Uterus (tissue), 3 donors: ENCODE measurements at regions not wholly inside any gene's neighbourhood (a gene's known extent, or its start where the extent isn't known, plus 50 kb on each side); places are given as distances from the start of the nearest gene placed in this dataset.

Experiments used
- DNase-seq, 2 donors: peaks; one replicate each; pipeline ENCODE4 v3.0.0-alpha.2; 2019 to 2020
- H3K27ac ChIP-seq, 2 donors: fragments of 200-600 bp; sonication (generic); 1 replicate in 1 of 2; 2 replicates in 1 of 2; pipeline ENCODE4 v1.5.1; 2016 to 2018
- H3K27me3 ChIP-seq, 2 donors: fragments of 200-600 bp; sonication (generic); one replicate each; pipeline ENCODE4 v1.5.1; 2018 to 2019; ENCODE audit warnings: control low read depth in 1 of 2
- H3K36me3 ChIP-seq, 2 donors: fragments of 200-600 bp; sonication (generic); one replicate each; pipeline ENCODE4 v1.5.1; 2019; ENCODE audit warnings: control low read depth in 1 of 2
- H3K4me1 ChIP-seq, 2 donors: fragments of 200-600 bp; sonication (generic); one replicate each; pipeline ENCODE4 v1.5.1; 2018 to 2019; ENCODE audit warnings: control low read depth in 1 of 2
- H3K4me3 ChIP-seq, 2 donors: fragments of 200-600 bp; sonication (generic); 1 replicate in 1 of 2; 2 replicates in 1 of 2; pipeline ENCODE4 v1.5.1; 2018 to 2019; ENCODE audit warnings: mild to moderate bottlenecking in 1 of 2
- H3K9me3 ChIP-seq, 2 donors: fragments of 200-600 bp; sonication (generic); one replicate each; pipeline ENCODE4 v1.5.1; 2019; ENCODE audit warnings: control low read depth in 1 of 2
- POLR2A ChIP-seq, 2 donors: fragments of 450-650 bp; IDR thresholded peaks; one replicate each; pipeline ENCODE4 v1.6.1; 2016; ENCODE audit warnings: antibody characterized with exemption in 2 of 2, mild to moderate bottlenecking in 1 of 2, moderate library complexity in 1 of 2
- intact Hi-C: fragments of 100-400 bp; cut with DNase I; formaldehyde crosslinking; loops from one replicate; pipeline ENCODE4 v1.15.1; 2023; ENCODE audit warnings: low total_unique reads
- TF ChIP-seq, protein P1 (sequence below), 4 experiments: fragments of 200-600 bp in 2 of 4; fragments of 450-650 bp in 2 of 4; sonication (generic) in 2 of 4; IDR thresholded peaks; one replicate each; pipeline ENCODE4 v1.5.1; 2016 to 2019; ENCODE audit warnings: antibody characterized with exemption in 4 of 4, mild to moderate bottlenecking in 2 of 4, moderate library complexity in 1 of 4
- donor health status: DM: yes; HTN: yes; CAD: no.

DNA sequence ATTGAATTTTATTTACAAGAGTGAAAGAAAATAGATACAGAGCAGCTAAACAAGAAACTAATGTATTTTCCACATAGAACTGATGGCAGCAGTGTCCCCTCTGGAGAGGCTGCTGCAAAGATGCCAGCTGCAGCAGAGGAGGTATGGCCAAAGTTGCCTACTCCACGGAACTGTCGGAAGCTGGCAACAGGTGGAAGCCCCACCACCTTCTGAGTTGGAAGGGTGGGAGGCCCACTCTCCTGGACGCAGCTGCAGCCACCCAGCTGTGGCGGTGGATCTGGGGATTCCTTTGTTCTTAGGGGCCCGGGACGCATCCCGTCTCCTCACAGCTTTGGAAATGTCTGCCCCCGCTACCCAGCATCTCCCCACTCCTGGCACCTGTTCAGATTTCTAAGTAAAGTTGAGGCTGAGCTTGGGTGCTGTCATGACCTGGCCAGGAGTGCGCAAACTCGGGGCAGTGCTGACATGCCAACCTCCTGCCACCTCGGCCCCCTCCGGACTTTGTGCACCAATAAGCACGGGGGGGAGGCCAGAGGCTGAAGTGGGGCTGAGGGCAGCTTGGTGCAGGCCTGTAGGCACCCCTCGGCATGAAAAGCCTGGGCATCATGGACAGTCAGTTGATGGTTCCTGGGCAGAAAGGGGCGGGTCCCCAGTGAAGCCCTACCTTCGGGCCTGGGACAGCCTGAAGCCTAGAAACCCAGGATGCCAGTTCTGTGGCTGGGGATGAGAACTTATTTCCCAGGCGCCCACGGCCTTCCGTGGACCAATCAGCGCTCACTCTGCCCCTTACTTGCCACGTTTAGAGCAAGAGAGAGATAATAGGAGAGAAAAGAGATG lies 1071.4 kb downstream of the JRKL start:
- no peak overlapping the region for H3K4me3 ChIP-seq
- H3K4me1 ChIP-seq: no peaks in the 10 kb centered on the region
- peaks cover 0 to 3% of the 10 kb centered on the region in 2 donors for H3K9me3 ChIP-seq
- no peak for TF ChIP-seq POLR2A (IDR thresholded peaks at IDR 0.05)
- TF ChIP-seq, protein P1, sequence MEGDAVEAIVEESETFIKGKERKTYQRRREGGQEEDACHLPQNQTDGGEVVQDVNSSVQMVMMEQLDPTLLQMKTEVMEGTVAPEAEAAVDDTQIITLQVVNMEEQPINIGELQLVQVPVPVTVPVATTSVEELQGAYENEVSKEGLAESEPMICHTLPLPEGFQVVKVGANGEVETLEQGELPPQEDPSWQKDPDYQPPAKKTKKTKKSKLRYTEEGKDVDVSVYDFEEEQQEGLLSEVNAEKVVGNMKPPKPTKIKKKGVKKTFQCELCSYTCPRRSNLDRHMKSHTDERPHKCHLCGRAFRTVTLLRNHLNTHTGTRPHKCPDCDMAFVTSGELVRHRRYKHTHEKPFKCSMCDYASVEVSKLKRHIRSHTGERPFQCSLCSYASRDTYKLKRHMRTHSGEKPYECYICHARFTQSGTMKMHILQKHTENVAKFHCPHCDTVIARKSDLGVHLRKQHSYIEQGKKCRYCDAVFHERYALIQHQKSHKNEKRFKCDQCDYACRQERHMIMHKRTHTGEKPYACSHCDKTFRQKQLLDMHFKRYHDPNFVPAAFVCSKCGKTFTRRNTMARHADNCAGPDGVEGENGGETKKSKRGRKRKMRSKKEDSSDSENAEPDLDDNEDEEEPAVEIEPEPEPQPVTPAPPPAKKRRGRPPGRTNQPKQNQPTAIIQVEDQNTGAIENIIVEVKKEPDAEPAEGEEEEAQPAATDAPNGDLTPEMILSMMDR (IDR thresholded peaks at IDR 0.05): no peak
- no peaks in the 10 kb centered on the region for H3K27me3 ChIP-seq
- intact Hi-C loops: no loop called here
- no peak for DNase-seq
- H3K36me3 ChIP-seq: no peaks in the 10 kb centered on the region
- H3K27ac ChIP-seq: no peak overlapping the region

- H3K36me3 ChIP-seq: no peaks in the 10 kb centered on the region
- intact Hi-C loops: no loop called here
- TF ChIP-seq, protein P1 (IDR thresholded peaks at IDR 0.05): no peak
- no peak for TF ChIP-seq POLR2A (IDR thresholded peaks at IDR 0.05)
- no peaks in the 10 kb centered on the region for H3K27me3 ChIP-seq
- no peaks in the 10 kb centered on the region for H3K4me1 ChIP-seq
- H3K4me3 ChIP-seq: no peak overlapping the region
- peaks cover 0 to 3% of the 10 kb centered on the region in 2 donors for H3K9me3 ChIP-seq
- no peak for DNase-seq
- H3K27ac ChIP-seq: no peak overlapping the region
Observed at GRCh38 chr11:97461934-97462333, 1072.1 kb downstream of the JRKL start.

- H3K27ac ChIP-seq: no peak overlapping the region
- no peaks in the 10 kb centered on the region for H3K4me1 ChIP-seq
- H3K27me3 ChIP-seq: no peaks in the 10 kb centered on the region
- no peak for TF ChIP-seq POLR2A (IDR thresholded peaks at IDR 0.05)
- TF ChIP-seq, protein P1 (IDR thresholded peaks at IDR 0.05): no peak
- intact Hi-C loops: no loop called here
- H3K4me3 ChIP-seq: no peak overlapping the region
- peaks cover 0 to 3% of the 10 kb centered on the region in 2 donors for H3K9me3 ChIP-seq
- DNase-seq: no peak
- H3K36me3 ChIP-seq: no peaks in the 10 kb centered on the region
Observed at GRCh38 chr11:97463891-97464290, 1074.1 kb downstream of the JRKL start.

DNA sequence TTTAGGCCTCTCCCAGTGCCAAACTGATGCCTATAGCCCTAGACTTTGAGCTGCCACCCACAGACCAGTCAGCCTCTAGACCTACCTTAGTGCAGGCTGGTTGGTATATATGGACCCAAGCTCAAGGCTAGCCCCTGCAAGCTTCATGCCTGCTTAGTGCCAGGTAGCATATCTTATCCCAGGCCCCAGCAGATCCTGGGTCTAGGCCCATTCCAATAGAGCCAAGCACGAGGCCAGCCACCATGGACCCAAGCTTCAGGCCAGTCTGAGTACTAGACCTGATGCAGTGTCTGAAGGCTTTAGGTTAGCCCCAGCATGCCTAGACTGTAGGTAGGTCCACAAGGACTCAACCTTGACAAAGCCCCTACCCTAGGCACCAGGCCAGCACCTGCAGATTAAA lies 1081.7 kb downstream of the JRKL start:
- H3K4me1 ChIP-seq: no peaks in the 10 kb centered on the region
- no peak overlapping the region for H3K4me3 ChIP-seq
- H3K27me3 ChIP-seq: no peaks in the 10 kb centered on the region
- TF ChIP-seq, protein P1 (IDR thresholded peaks at IDR 0.05): no peak
- no peak for TF ChIP-seq POLR2A (IDR thresholded peaks at IDR 0.05)
- DNase-seq: no peak
- intact Hi-C loops: no loop called here
- no peak overlapping the region for H3K27ac ChIP-seq
- H3K36me3 ChIP-seq: no peaks in the 10 kb centered on the region
- H3K9me3 ChIP-seq: peaks cover 0 to 7% of the 10 kb centered on the region in 2 donors

DNA sequence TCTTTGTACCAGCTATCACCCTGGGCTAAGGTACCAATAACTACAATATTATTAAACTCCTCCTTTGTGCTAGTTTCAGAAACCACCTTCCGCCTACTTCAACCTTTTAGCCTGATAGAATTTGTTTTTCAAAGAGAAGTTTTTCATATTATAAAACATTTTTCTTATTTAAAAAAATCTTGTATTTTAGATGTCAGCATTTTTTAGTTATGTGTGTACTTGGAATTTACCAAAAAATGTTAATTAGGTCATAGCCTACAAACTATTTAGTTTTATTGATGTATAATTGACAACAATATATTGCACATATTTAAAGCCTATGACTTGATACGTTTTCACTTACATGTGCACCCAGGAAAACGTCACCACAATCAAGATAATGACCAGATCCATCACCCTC lies 1097.6 kb downstream of the JRKL start:
- H3K9me3 ChIP-seq: no peaks in the 10 kb centered on the region
- H3K27me3 ChIP-seq: no peaks in the 10 kb centered on the region
- intact Hi-C loops: no loop called here
- TF ChIP-seq POLR2A (IDR thresholded peaks at IDR 0.05): no peak
- TF ChIP-seq, protein P1 (IDR thresholded peaks at IDR 0.05): no peak
- no peak for DNase-seq
- H3K4me3 ChIP-seq: no peak overlapping the region
- H3K4me1 ChIP-seq: no peaks in the 10 kb centered on the region
- no peak overlapping the region for H3K27ac ChIP-seq
- H3K36me3 ChIP-seq: no peaks in the 10 kb centered on the region
